Common myeloid progenitor, CD34-positive (primary cell): ENCODE measurements at regions not wholly inside any gene's neighbourhood (a gene's known extent, or its start where the extent isn't known, plus 50 kb on each side); places are given as distances from the start of the nearest gene placed in this dataset.
A peak's percentile ranks its signal among the peaks of the same experiment; 100 is the strongest.

Experiments
- CTCF ChIA-PET: fragments of 350-600 bp; sonication (Branson Sonifier 250); formaldehyde crosslinking; loops from one replicate; lab custom pipeline; 2021; ENCODE audit warnings: antibody characterized with exemption; lab: Charles Lee
- POLR2A ChIA-PET: fragments of 350-600 bp; sonication (Branson Sonifier 250); formaldehyde crosslinking; loops from one replicate; lab custom pipeline; 2021; ENCODE audit warnings: antibody characterized with exemption; lab: Charles Lee
- DNase-seq, 3 donors: peaks; one replicate each; pipeline versions ENCODE4 v3.0.0 to v3.0.0-alpha.2; 2013
- H3K27ac ChIP-seq, 2 experiments: 1 replicate in 1 of 2; 2 replicates in 1 of 2; pipeline ENCODE4 v1.7.0; 2013; ENCODE audit warnings: inconsistent platforms in 2 of 2, low read length in 2 of 2, mild to moderate bottlenecking in 2 of 2, low read depth in 1 of 2, moderate library complexity in 1 of 2; ENCODE audit not compliant: severe bottlenecking in 2 of 2, insufficient read depth in 1 of 2, poor library complexity in 1 of 2
- H3K27me3 ChIP-seq, 5 experiments: replicated peaks in 2 of 5; 1 replicate in 3 of 5; 2 replicates in 2 of 5; pipeline versions ENCODE4 v1.6.1 to v1.7.0; 2013; ENCODE audit warnings: low read length in 4 of 5, mild to moderate bottlenecking in 2 of 5, moderate library complexity in 2 of 5, inconsistent platforms in 1 of 5; ENCODE audit not compliant: insufficient read depth in 5 of 5, control insufficient read depth in 4 of 5
- H3K36me3 ChIP-seq, 4 experiments: 1 replicate in 2 of 4; 2 replicates in 2 of 4; pipeline versions ENCODE4 v1.6.1 to v1.7.0; 2013; ENCODE audit warnings: low read length in 3 of 4, control low read depth in 1 of 4, mild to moderate bottlenecking in 1 of 4; ENCODE audit not compliant: control insufficient read depth in 4 of 4, insufficient read depth in 4 of 4
- H3K4me1 ChIP-seq, 4 experiments: 1 replicate in 3 of 4; 2 replicates in 1 of 4; pipeline versions ENCODE4 v1.6.1 to v1.7.1; 2013; ENCODE audit warnings: low read length in 3 of 4, mild to moderate bottlenecking in 3 of 4, control low read depth in 1 of 4, inconsistent platforms in 1 of 4, moderate library complexity in 1 of 4; ENCODE audit not compliant: control insufficient read depth in 4 of 4, insufficient read depth in 4 of 4; ENCODE audit errors: control extremely low read depth in 1 of 4
- H3K4me3 ChIP-seq, 7 experiments: 1 replicate in 4 of 7; 2 replicates in 3 of 7; pipeline versions ENCODE4 v1.5.1 to v1.7.0; 2013; ENCODE audit warnings: mild to moderate bottlenecking in 7 of 7, low read length in 6 of 7, moderate library complexity in 6 of 7, inconsistent platforms in 2 of 7, low read depth in 2 of 7, control low read depth in 1 of 7; ENCODE audit not compliant: insufficient read depth in 4 of 7, control insufficient read depth in 1 of 7; ENCODE audit errors: extremely low read depth in 1 of 7
- H3K9me3 ChIP-seq, 5 experiments: 1 replicate in 4 of 5; 2 replicates in 1 of 5; pipeline versions ENCODE4 v1.6.1 to v1.7.1; 2013; ENCODE audit warnings: low read length in 4 of 5, mild to moderate bottlenecking in 2 of 5, inconsistent platforms in 1 of 5, low read depth in 1 of 5, moderate library complexity in 1 of 5; ENCODE audit not compliant: control insufficient read depth in 4 of 5, insufficient read depth in 2 of 5; ENCODE audit errors: control extremely low read depth in 1 of 5
- WGBS: methylation state at CpG from one replicate; pipeline ENCODE4 v1.1.5; 2013; ENCODE audit not compliant: insufficient coverage; 5-methylcytosine and 5-hydroxymethylcytosine counted together

- CTCF ChIA-PET, result interaction anchor here (0.7 to 10.1 kb wide), 31 partner anchors 10 to 321 kb away, joined by 3 to 127 read pairs (median 4); partner anchors contain the start of genes CD200R1 and GTPBP8
- no peaks in the 10 kb centered on the region for H3K36me3 ChIP-seq
- WGBS, result no CpG with 5 or more reads among the region's 2 CpGs
- POLR2A ChIA-PET, result no interaction called here
- H3K4me1 ChIP-seq, result peaks cover under 1 to 6% (median 3%) of the 10 kb centered on the region in 4 experiments
- no peaks in the 10 kb centered on the region for H3K9me3 ChIP-seq
- no peak overlapping the region for H3K27ac ChIP-seq
- peaks cover 0 to 2% (median 0%) of the 10 kb centered on the region in 5 experiments for H3K27me3 ChIP-seq
- no peak for DNase-seq
- no peak overlapping the region for H3K4me3 ChIP-seq
Observed at GRCh38 chr3:112734171-112734570, 93.2 kb upstream of the CCDC80 start.

GRCh38 chr3:112730210-112730609, 89.3 kb upstream of the CCDC80 start:
- ChIA-PET POLR2A (no interaction called here), CTCF (no interaction called here)
- no peak overlapping the region for H3K27ac ChIP-seq
- no peaks in the 10 kb centered on the region for H3K9me3 ChIP-seq
- no peaks in the 10 kb centered on the region for H3K36me3 ChIP-seq
- H3K4me3 ChIP-seq, result no peak overlapping the region
- H3K27me3 ChIP-seq, result peaks cover 0 to 2% (median 0%) of the 10 kb centered on the region in 5 experiments
- H3K4me1 ChIP-seq, result peaks cover 0 to 3% (median 1%) of the 10 kb centered on the region in 4 experiments
- peak in 2 of 3 donors; percentile 13 to 16 for DNase-seq

GRCh38 chr3:112721231-112721630, 80.3 kb upstream of the CCDC80 start:
- DNase-seq, result no peak
- Histone ChIP-seq H3K4me3 (no peak overlapping the region), H3K9me3 (peaks cover 0 to 2% (median 0%) of the 10 kb centered on the region in 5 experiments), H3K27me3 (no peaks in the 10 kb centered on the region), H3K4me1 (no peaks in the 10 kb centered on the region), H3K36me3 (no peaks in the 10 kb centered on the region), H3K27ac (no peak overlapping the region)
- CTCF ChIA-PET, result interaction anchor here (0.7 kb wide), 1 partner anchor 221 kb away, joined by 3 read pairs; no protein-coding TSS in a partner anchor
- 85% methylated on average over 2 of the region's 4 CpGs for WGBS
- POLR2A ChIA-PET, result no interaction called here

GRCh38 chr3:112718967-112719366, 78.0 kb upstream of the CCDC80 start:
- ChIA-PET CTCF (no interaction called here), POLR2A (no interaction called here)
- H3K9me3 ChIP-seq, result peaks cover 0 to 2% (median 0%) of the 10 kb centered on the region in 5 experiments
- H3K27me3 ChIP-seq, result no peaks in the 10 kb centered on the region
- H3K4me3 ChIP-seq, result no peak overlapping the region
- H3K36me3 ChIP-seq, result no peaks in the 10 kb centered on the region
- H3K4me1 ChIP-seq, result no peaks in the 10 kb centered on the region
- WGBS, result 100% methylated on average over 1 of the region's 1 CpG
- no peak for DNase-seq
- no peak overlapping the region for H3K27ac ChIP-seq

GRCh38 chr3:112718516-112718915, 77.6 kb upstream of the CCDC80 start:
- no peak overlapping the region for H3K27ac ChIP-seq
- no peaks in the 10 kb centered on the region for H3K4me1 ChIP-seq
- WGBS, result 55% methylated on average over 1 of the region's 1 CpG
- no peak for DNase-seq
- CTCF ChIA-PET, result no interaction called here
- no peaks in the 10 kb centered on the region for H3K36me3 ChIP-seq
- no peak overlapping the region for H3K4me3 ChIP-seq
- H3K9me3 ChIP-seq, result peaks cover 0 to under 1% (median 0%) of the 10 kb centered on the region in 5 experiments
- POLR2A ChIA-PET, result no interaction called here
- no peaks in the 10 kb centered on the region for H3K27me3 ChIP-seq

GRCh38 chr3:112709911-112710310, 69.0 kb upstream of the CCDC80 start:
- peaks cover 0 to 9% (median 0%) of the 10 kb centered on the region in 5 experiments for H3K9me3 ChIP-seq
- no peak overlapping the region for H3K4me3 ChIP-seq
- H3K4me1 ChIP-seq, result no peaks in the 10 kb centered on the region
- H3K36me3 ChIP-seq, result no peaks in the 10 kb centered on the region
- CTCF ChIA-PET, result no interaction called here
- H3K27ac ChIP-seq, result no peak overlapping the region
- no peaks in the 10 kb centered on the region for H3K27me3 ChIP-seq
- DNase-seq, result no peak
- POLR2A ChIA-PET, result no interaction called here

GRCh38 chr3:112699436-112699978, 58.6 kb upstream of the CCDC80 start:
- 46% methylated on average over 4 of the region's 4 CpGs for WGBS
- Histone ChIP-seq H3K9me3 (no peaks in the 10 kb centered on the region), H3K4me1 (no peaks in the 10 kb centered on the region), H3K27ac (no peak overlapping the region), H3K36me3 (no peaks in the 10 kb centered on the region), H3K27me3 (no peaks in the 10 kb centered on the region), H3K4me3 (no peak overlapping the region)
- DNase-seq, result peak in 2 of 3 donors; percentile 36 to 45
- POLR2A ChIA-PET, result no interaction called here
- CTCF ChIA-PET, result no interaction called here
